HEK293T (cell line): ENCODE measurements at regions not wholly inside any gene's neighbourhood (a gene's known extent, or its start where the extent isn't known, plus 50 kb on each side); places are given as distances from the start of the nearest gene placed in this dataset.

ENCODE experiments used
- ARNT ChIP-seq: fragments of 450-650 bp; IDR thresholded peaks from 2 replicates; pipeline ENCODE4 v1.6.1; 2017; ENCODE audit warnings: mild to moderate bottlenecking
- BHLHE40 ChIP-seq: fragments of 450-650 bp; IDR thresholded peaks from 2 replicates; pipeline ENCODE4 v1.6.1; 2016; ENCODE audit warnings: mild to moderate bottlenecking, moderate library complexity, borderline replicate concordance
- FOXA1 ChIP-seq: fragments of 450-650 bp; IDR thresholded peaks from 2 replicates; pipeline ENCODE4 v1.6.1; 2016; ENCODE audit warnings: mild to moderate bottlenecking
- FOXM1 ChIP-seq: fragments of 450-650 bp; IDR thresholded peaks from 2 replicates; pipeline ENCODE4 v1.6.1; 2017; ENCODE audit warnings: mild to moderate bottlenecking, borderline replicate concordance
- LEF1 ChIP-seq: fragments of 450-650 bp; IDR thresholded peaks from 2 replicates; pipeline ENCODE4 v1.6.1; 2017; ENCODE audit warnings: mild to moderate bottlenecking, borderline replicate concordance
- NFRKB ChIP-seq: fragments of 450-650 bp; IDR thresholded peaks from 2 replicates; pipeline ENCODE4 v1.6.1; 2016; ENCODE audit warnings: mild to moderate bottlenecking, moderate library complexity
- SP1 ChIP-seq: fragments of 450-650 bp; IDR thresholded peaks from 2 replicates; pipeline ENCODE4 v1.6.1; 2017
- SUZ12 ChIP-seq: fragments of 450-650 bp; IDR thresholded peaks from 2 replicates; pipeline ENCODE4 v1.6.1; 2016; ENCODE audit warnings: mild to moderate bottlenecking
- TARDBP ChIP-seq: fragments of 450-650 bp; IDR thresholded peaks from 2 replicates; pipeline ENCODE4 v1.6.1; 2016

- TF ChIP-seq TARDBP (no peak), SP1 (no peak), SUZ12 (no peak), FOXM1 (no peak), ARNT (no peak), BHLHE40 (no peak), LEF1 (no peak), FOXA1 (no peak), NFRKB (no peak)
Measured at GRCh38 chr3:78426454-78426853, 1341.3 kb downstream of the ROBO1 start.
